Neural cell (in vitro differentiated cells): ENCODE measurements at regions not wholly inside any gene's neighbourhood (a gene's known extent, or its start where the extent isn't known, plus 50 kb on each side); places are given as distances from the start of the nearest gene placed in this dataset.

Source experiments
- H2AFZ ChIP-seq: fragments of 200-600, 300-800 bp; sonication (generic), shearing (Covaris generic); 2 replicates; pipeline ENCODE4 v1.6.0; 2014; ENCODE audit warnings: low read depth, mild to moderate bottlenecking, antibody characterized with exemption, low read length, moderate library complexity
- H3F3A ChIP-seq: fragments of 200-600 bp; shearing (Covaris generic); 2 replicates; pipeline ENCODE4 v1.6.1; 2016; ENCODE audit warnings: mild to moderate bottlenecking, moderate library complexity, mixed read lengths, antibody characterized with exemption, low read length; ENCODE audit not compliant: insufficient read depth, poor library complexity, severe bottlenecking
- H3K27ac ChIP-seq: fragments of 200-600, 300-800 bp; sonication (generic), shearing (Covaris generic); 2 replicates; pipeline ENCODE4 v1.5.1; 2014; ENCODE audit warnings: mild to moderate bottlenecking, low read length, moderate library complexity
- H3K27me3 ChIP-seq: fragments of 300-800, 200-600 bp; sonication (generic), shearing (Covaris generic); 2 replicates; pipeline ENCODE4 v1.6.0; 2014; ENCODE audit warnings: mild to moderate bottlenecking, low read depth, low read length, moderate library complexity; ENCODE audit not compliant: insufficient read depth
- H3K36me3 ChIP-seq: fragments of 300-800, 200-600 bp; sonication (generic), shearing (Covaris generic); 2 replicates; pipeline ENCODE4 v1.5.1; 2014; ENCODE audit warnings: mild to moderate bottlenecking, antibody characterized with exemption, low read length, moderate library complexity; ENCODE audit not compliant: insufficient read depth
- H3K4me2 ChIP-seq: fragments of 300-800, 200-600 bp; sonication (generic), shearing (Covaris generic); 2 replicates; pipeline ENCODE4 v1.6.0; 2014; ENCODE audit warnings: mild to moderate bottlenecking, low read length
- H3K4me3 ChIP-seq: fragments of 300-800, 200-600 bp; sonication (generic), shearing (Covaris generic); 2 replicates; pipeline ENCODE4 v1.5.1; 2014; ENCODE audit warnings: mild to moderate bottlenecking, low read length, moderate library complexity
- H3K79me2 ChIP-seq: fragments of 200-600 bp; shearing (Covaris generic); replicated peaks from 2 replicates; pipeline ENCODE4 v1.6.0; 2014; ENCODE audit warnings: mild to moderate bottlenecking, low read length, moderate library complexity; ENCODE audit not compliant: insufficient read depth
- H3K9ac ChIP-seq: fragments of 300-800, 200-600 bp; sonication (generic), shearing (Covaris generic); 2 replicates; pipeline ENCODE4 v1.6.1; 2016; ENCODE audit warnings: mild to moderate bottlenecking, low read length, mixed read lengths
- H3K9me2 ChIP-seq: fragments of 200-600 bp; shearing (Covaris generic); 2 replicates; pipeline ENCODE4 v1.6.1; 2016; ENCODE audit warnings: mild to moderate bottlenecking, low read length, mixed read lengths; ENCODE audit not compliant: insufficient read depth
- H3K9me3 ChIP-seq: fragments of 200-600, 300-800 bp; sonication (generic), shearing (Covaris generic); 2 replicates; pipeline ENCODE4 v1.6.1; 2016; ENCODE audit warnings: mild to moderate bottlenecking, mixed run types, low read length, moderate library complexity, mixed read lengths
- H4K20me1 ChIP-seq: fragments of 200-600 bp; shearing (Covaris generic); 2 replicates; pipeline ENCODE4 v1.6.1; 2016; ENCODE audit warnings: mild to moderate bottlenecking, mixed run types; ENCODE audit not compliant: insufficient read depth
- CTCF ChIP-seq: fragments of 450-650 bp; IDR thresholded peaks from 2 replicates; pipeline ENCODE4 v1.5.1; 2014; ENCODE audit warnings: antibody characterized with exemption, mild to moderate bottlenecking, moderate library complexity; ENCODE audit not compliant: poor library complexity, severe bottlenecking
- EP300 ChIP-seq: fragments of 450-650 bp; conservative IDR thresholded peaks from 2 replicates; pipeline ENCODE4 v1.6.1; 2014; ENCODE audit warnings: antibody characterized with exemption, mild to moderate bottlenecking, moderate library complexity; ENCODE audit not compliant: poor library complexity, severe bottlenecking
- EZH2 ChIP-seq: fragments of 200-600, 300-800 bp; shearing (Covaris generic), sonication (generic); IDR thresholded peaks from 2 replicates; pipeline ENCODE4 v1.6.1; 2014; ENCODE audit warnings: antibody characterized with exemption, low read length, borderline replicate concordance, mild to moderate bottlenecking; ENCODE audit not compliant: insufficient read depth, poor library complexity, severe bottlenecking
- MXI1 ChIP-seq: fragments of 450-650 bp; conservative IDR thresholded peaks from 2 replicates; pipeline ENCODE4 v1.6.1; 2014; ENCODE audit warnings: antibody characterized with exemption, mild to moderate bottlenecking; ENCODE audit not compliant: poor library complexity, severe bottlenecking
- POLR2AphosphoS5 ChIP-seq: IDR thresholded peaks from 2 replicates; pipeline ENCODE4 v1.6.1; 2012
- RAD21 ChIP-seq: fragments of 450-650 bp; conservative IDR thresholded peaks from 2 replicates; pipeline ENCODE4 v1.6.1; 2014; ENCODE audit warnings: antibody characterized with exemption, mild to moderate bottlenecking, moderate library complexity
- SMC3 ChIP-seq: fragments of 450-650 bp; conservative IDR thresholded peaks from 2 replicates; pipeline ENCODE4 v1.6.1; 2014; ENCODE audit warnings: antibody characterized with exemption, mild to moderate bottlenecking, moderate library complexity; ENCODE audit not compliant: poor library complexity
- TAF1 ChIP-seq: IDR thresholded peaks from 2 replicates; pipeline ENCODE4 v1.6.1; 2012; ENCODE audit warnings: low read depth
- TF ChIP-seq, protein P1 (sequence below): IDR thresholded peaks from 2 replicates; pipeline ENCODE4 v1.6.1; 2012; ENCODE audit warnings: borderline replicate concordance

GRCh38 chr17:51353296-51353695 is 93.0 kb downstream of the UTP18 start:
- no peak overlapping the region for H3K4me3 ChIP-seq
- H3F3A ChIP-seq = no peaks in the 10 kb centered on the region
- H3K4me2 ChIP-seq = no peak overlapping the region
- H3K36me3 ChIP-seq = no peaks in the 10 kb centered on the region
- H4K20me1 ChIP-seq = no peaks in the 10 kb centered on the region
- no peaks in the 10 kb centered on the region for H3K27me3 ChIP-seq
- H2AFZ ChIP-seq = no peak overlapping the region
- no peak overlapping the region for H3K27ac ChIP-seq
- no peaks in the 10 kb centered on the region for H3K9me3 ChIP-seq
- H3K9me2 ChIP-seq = no peaks in the 10 kb centered on the region
- no peaks in the 10 kb centered on the region for H3K79me2 ChIP-seq
- no peak overlapping the region for H3K9ac ChIP-seq
- TF ChIP-seq TAF1 (no peak), CTCF (no peak), SMC3 (no peak), EP300 (no peak), MXI1 (no peak), EZH2 (no peak), POLR2AphosphoS5 (no peak), RAD21 (no peak)
- TF ChIP-seq, protein P1, sequence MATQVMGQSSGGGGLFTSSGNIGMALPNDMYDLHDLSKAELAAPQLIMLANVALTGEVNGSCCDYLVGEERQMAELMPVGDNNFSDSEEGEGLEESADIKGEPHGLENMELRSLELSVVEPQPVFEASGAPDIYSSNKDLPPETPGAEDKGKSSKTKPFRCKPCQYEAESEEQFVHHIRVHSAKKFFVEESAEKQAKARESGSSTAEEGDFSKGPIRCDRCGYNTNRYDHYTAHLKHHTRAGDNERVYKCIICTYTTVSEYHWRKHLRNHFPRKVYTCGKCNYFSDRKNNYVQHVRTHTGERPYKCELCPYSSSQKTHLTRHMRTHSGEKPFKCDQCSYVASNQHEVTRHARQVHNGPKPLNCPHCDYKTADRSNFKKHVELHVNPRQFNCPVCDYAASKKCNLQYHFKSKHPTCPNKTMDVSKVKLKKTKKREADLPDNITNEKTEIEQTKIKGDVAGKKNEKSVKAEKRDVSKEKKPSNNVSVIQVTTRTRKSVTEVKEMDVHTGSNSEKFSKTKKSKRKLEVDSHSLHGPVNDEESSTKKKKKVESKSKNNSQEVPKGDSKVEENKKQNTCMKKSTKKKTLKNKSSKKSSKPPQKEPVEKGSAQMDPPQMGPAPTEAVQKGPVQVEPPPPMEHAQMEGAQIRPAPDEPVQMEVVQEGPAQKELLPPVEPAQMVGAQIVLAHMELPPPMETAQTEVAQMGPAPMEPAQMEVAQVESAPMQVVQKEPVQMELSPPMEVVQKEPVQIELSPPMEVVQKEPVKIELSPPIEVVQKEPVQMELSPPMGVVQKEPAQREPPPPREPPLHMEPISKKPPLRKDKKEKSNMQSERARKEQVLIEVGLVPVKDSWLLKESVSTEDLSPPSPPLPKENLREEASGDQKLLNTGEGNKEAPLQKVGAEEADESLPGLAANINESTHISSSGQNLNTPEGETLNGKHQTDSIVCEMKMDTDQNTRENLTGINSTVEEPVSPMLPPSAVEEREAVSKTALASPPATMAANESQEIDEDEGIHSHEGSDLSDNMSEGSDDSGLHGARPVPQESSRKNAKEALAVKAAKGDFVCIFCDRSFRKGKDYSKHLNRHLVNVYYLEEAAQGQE = no peak

- H2AFZ ChIP-seq = no peak overlapping the region
- H3K4me2 ChIP-seq = no peak overlapping the region
- no peak overlapping the region for H3K27ac ChIP-seq
- no peaks in the 10 kb centered on the region for H4K20me1 ChIP-seq
- no peak for TF ChIP-seq TAF1
- no peaks in the 10 kb centered on the region for H3F3A ChIP-seq
- no peaks in the 10 kb centered on the region for H3K9me3 ChIP-seq
- no peaks in the 10 kb centered on the region for H3K9me2 ChIP-seq
- H3K9ac ChIP-seq = no peak overlapping the region
- H3K27me3 ChIP-seq = no peaks in the 10 kb centered on the region
- H3K36me3 ChIP-seq = no peaks in the 10 kb centered on the region
- no peaks in the 10 kb centered on the region for H3K79me2 ChIP-seq
- H3K4me3 ChIP-seq = no peak overlapping the region
These were observed 94.6 kb downstream of the UTP18 start for GRCh38 chr17:51354936-51355335.
